GM19023 (cell line): ENCODE measurements at regions not wholly inside any gene's neighbourhood (a gene's known extent, or its start where the extent isn't known, plus 50 kb on each side); places are given as distances from the start of the nearest gene placed in this dataset.
"Not testable (repeated sequence)": the region's sequence is repeated elsewhere in the genome, so short reads cannot be mapped to it uniquely, and the experiment has no call there.

Experiments used
- ATAC-seq: cut with Tn5 transposase; IDR thresholded peaks from one replicate; pipeline ENCODE4 v1.9.1; 2021; ENCODE audit warnings: mild to moderate bottlenecking, moderate library complexity; ENCODE audit not compliant: unreplicated experiment

GRCh38 chr5:67954351-67954750 lies 261.2 kb upstream of the PIK3R1 start:
- no peak for ATAC-seq

GRCh38 chr5:67942421-67942820 lies 273.1 kb upstream of the PIK3R1 start:
- no peak for ATAC-seq

- ATAC-seq, result no peak
Measured at GRCh38 chr5:67941614-67942401, 273.7 kb upstream of the PIK3R1 start.

- no peak for ATAC-seq
Measured at GRCh38 chr5:67935908-67936566, 279.5 kb upstream of the PIK3R1 start.

GRCh38 chr5:67934976-67935375 lies 280.6 kb upstream of the PIK3R1 start:
- ATAC-seq, result no peak

- ATAC-seq, result no peak
Measured at GRCh38 chr5:67925511-67925910, 290.0 kb upstream of the PIK3R1 start.

GRCh38 chr5:67921004-67921601 lies 294.5 kb upstream of the PIK3R1 start:
- no peak for ATAC-seq

GRCh38 chr5:67919532-67919931 lies 296.0 kb upstream of the PIK3R1 start:
- ATAC-seq, result not testable (repeated sequence)

GRCh38 chr5:67917561-67917960 lies 298.0 kb upstream of the PIK3R1 start:
- ATAC-seq, result no peak

- no peak for ATAC-seq
Measured at GRCh38 chr5:67910546-67910945, 305.0 kb upstream of the PIK3R1 start.

GRCh38 chr5:67908126-67908765 lies 307.3 kb upstream of the PIK3R1 start:
- no peak for ATAC-seq

GRCh38 chr5:67904366-67904765 lies 311.2 kb upstream of the PIK3R1 start:
- ATAC-seq, result no peak

GRCh38 chr5:67903656-67904055 lies 311.9 kb upstream of the PIK3R1 start:
- ATAC-seq, result no peak

- no peak for ATAC-seq
Measured at GRCh38 chr5:67903121-67903520, 312.4 kb upstream of the PIK3R1 start.

- no peak for ATAC-seq
Measured at GRCh38 chr5:67902497-67902830, 313.1 kb upstream of the PIK3R1 start.

- ATAC-seq, result no peak
Measured at GRCh38 chr5:67901814-67902496, 313.6 kb upstream of the PIK3R1 start.

GRCh38 chr5:67900514-67900913 lies 315.0 kb upstream of the PIK3R1 start:
- ATAC-seq, result no peak

- no peak for ATAC-seq
Measured at GRCh38 chr5:67897980-67898379, 317.6 kb upstream of the PIK3R1 start.

GRCh38 chr5:67897431-67897830 lies 318.1 kb upstream of the PIK3R1 start:
- ATAC-seq, result no peak

- ATAC-seq, result no peak
Measured at GRCh38 chr5:67896930-67897313, 318.6 kb upstream of the PIK3R1 start.

- ATAC-seq, result no peak
Measured at GRCh38 chr5:67896311-67896929, 319.1 kb upstream of the PIK3R1 start.
